Keratinocyte (primary cell): ENCODE measurements at regions not wholly inside any gene's neighbourhood (a gene's known extent, or its start where the extent isn't known, plus 50 kb on each side); places are given as distances from the start of the nearest gene placed in this dataset.

Source experiments
- DNase-seq: peaks from one replicate; pipeline ENCODE4 v3.0.0-alpha.2; 2011; ENCODE audit warnings: low read depth, missing footprints, low spot score
- FAIRE-seq: peaks from 2 replicates; lab custom pipeline; 2011; peaks lifted over from hg19 to GRCh38; lab: Jason Lieb, UNC
- H2AFZ ChIP-seq: 2 replicates; pipeline ENCODE4 v1.6.0; 2012; ENCODE audit warnings: low read length, control low read depth, inconsistent platforms; ENCODE audit not compliant: control insufficient read depth
- H3K27ac ChIP-seq: 2 replicates; pipeline ENCODE4 v1.5.1; 2011; ENCODE audit warnings: low read length; ENCODE audit not compliant: control insufficient read depth, insufficient read depth
- H3K27me3 ChIP-seq: 3 replicates; pipeline ENCODE4 v1.6.0; 2011; ENCODE audit warnings: low read length; ENCODE audit not compliant: control insufficient read depth, insufficient read depth; ENCODE audit errors: extremely low read depth
- H3K36me3 ChIP-seq, 2 experiments: 2 replicates in 1 of 2; 3 replicates in 1 of 2; pipeline ENCODE4 v1.5.1; 2011; ENCODE audit warnings: low read length in 2 of 2, mild to moderate bottlenecking in 1 of 2; ENCODE audit not compliant: control insufficient read depth in 2 of 2, insufficient read depth in 2 of 2; ENCODE audit errors: extremely low read depth in 1 of 2
- H3K4me1 ChIP-seq: 3 replicates; pipeline ENCODE4 v1.5.1; 2011; ENCODE audit warnings: low read length; ENCODE audit not compliant: control insufficient read depth, insufficient read depth; ENCODE audit errors: extremely low read depth
- H3K4me2 ChIP-seq: 3 replicates; pipeline ENCODE4 v1.6.0; 2011; ENCODE audit warnings: low read depth, low read length; ENCODE audit not compliant: control insufficient read depth, insufficient read depth; ENCODE audit errors: extremely low read depth
- H3K4me3 ChIP-seq, 3 experiments: fragments of 200-600 bp in 1 of 3; sonication (generic) in 1 of 3; 2 replicates in 2 of 3; 3 replicates in 1 of 3; pipeline ENCODE4 v1.5.1; 2011 to 2016; ENCODE audit warnings: low read length in 3 of 3, mild to moderate bottlenecking in 3 of 3, control low read depth in 2 of 3, inconsistent platforms in 1 of 3, low read depth in 1 of 3, mixed read lengths in 1 of 3, mixed run types in 1 of 3, moderate library complexity in 1 of 3; ENCODE audit not compliant: control insufficient read depth in 2 of 3, insufficient read depth in 2 of 3; ENCODE audit errors: extremely low read depth in 1 of 3
- H3K79me2 ChIP-seq: 2 replicates; pipeline ENCODE4 v1.6.0; 2012; ENCODE audit warnings: low read length; ENCODE audit not compliant: control insufficient read depth, insufficient read depth
- H3K9ac ChIP-seq: 3 replicates; pipeline ENCODE4 v1.6.0; 2011; ENCODE audit warnings: low read length; ENCODE audit not compliant: control insufficient read depth, insufficient read depth; ENCODE audit errors: extremely low read depth
- H3K9me1 ChIP-seq: 3 replicates; pipeline ENCODE4 v1.6.0; 2011; ENCODE audit warnings: low read length; ENCODE audit not compliant: control insufficient read depth, insufficient read depth; ENCODE audit errors: extremely low read depth
- H3K9me3 ChIP-seq: 2 replicates; pipeline ENCODE4 v1.5.1; 2012; ENCODE audit warnings: low read depth, low read length; ENCODE audit not compliant: control insufficient read depth
- H4K20me1 ChIP-seq: 3 replicates; pipeline ENCODE4 v1.6.0; 2011; ENCODE audit warnings: low read length; ENCODE audit not compliant: control insufficient read depth, insufficient read depth; ENCODE audit errors: extremely low read depth
- CTCF ChIP-seq, 3 experiments: IDR thresholded peaks in 1 of 3; conservative IDR thresholded peaks in 1 of 3; optimal IDR thresholded peaks in 1 of 3; 2 replicates in 2 of 3; 3 replicates in 1 of 3; pipeline versions ENCODE3 to v1.5.1; 2011; ENCODE audit warnings: low read length in 3 of 3, mild to moderate bottlenecking in 3 of 3, moderate library complexity in 2 of 3, control low read depth in 1 of 3, inconsistent platforms in 1 of 3; ENCODE audit not compliant: insufficient read depth in 2 of 3; ENCODE audit errors: extremely low read depth in 1 of 3
- EZH2 ChIP-seq: IDR thresholded peaks from one replicate; pipeline ENCODE4 v1.6.1; 2012; ENCODE audit warnings: inconsistent platforms, mild to moderate bottlenecking, low read length, moderate library complexity
- dilution Hi-C: fragments of 300-500 bp; cut with MboI; formaldehyde crosslinking; loops from one replicate; pipeline ENCODE4 v1.7.0; 2020; ENCODE audit warnings: low sequenced_read_pairs; ENCODE audit not compliant: extremely low pct_ligation_motif_present

- no peak overlapping the region for H3K27ac ChIP-seq
- dilution Hi-C loops = no loop called here
- no peaks in the 10 kb centered on the region for H4K20me1 ChIP-seq
- no peaks in the 10 kb centered on the region for H3K9me1 ChIP-seq
- no peaks in the 10 kb centered on the region for H3K79me2 ChIP-seq
- H3K36me3 ChIP-seq = no peaks in the 10 kb centered on the region
- H3K4me3 ChIP-seq = no peak overlapping the region
- H2AFZ ChIP-seq = no peak overlapping the region
- H3K4me1 ChIP-seq = no peaks in the 10 kb centered on the region
- TF ChIP-seq CTCF (optimal IDR thresholded peaks at IDR 0.05 in 1 of 3, IDR thresholded peaks at IDR 0.05 in 1 of 3, conservative IDR thresholded peaks at IDR 0.05 in 1 of 3; ENCODE audit: extremely low read depth in 1 of 3, insufficient read depth in 2 of 3, low read length in 3 of 3) (no peak), EZH2 (no peak)
- no peak overlapping the region for H3K4me2 ChIP-seq
- H3K9ac ChIP-seq = no peak overlapping the region
- H3K9me3 ChIP-seq = peaks cover 6% of the 10 kb centered on the region
- no peaks in the 10 kb centered on the region for H3K27me3 ChIP-seq
- DNase-seq = no peak
- FAIRE-seq = no peak
These were observed 137.7 kb downstream of the CRLF2 start for GRCh38 chrX:1074755-1075154.

- Histone ChIP-seq H3K36me3 (no peaks in the 10 kb centered on the region), H2AFZ (no peak overlapping the region), H3K4me1 (no peaks in the 10 kb centered on the region), H3K9ac (no peak overlapping the region), H3K9me3 (peaks cover 6% of the 10 kb centered on the region), H3K4me3 (no peak overlapping the region), H3K4me2 (no peak overlapping the region), H4K20me1 (no peaks in the 10 kb centered on the region), H3K27me3 (no peaks in the 10 kb centered on the region), H3K9me1 (no peaks in the 10 kb centered on the region), H3K79me2 (no peaks in the 10 kb centered on the region), H3K27ac (no peak overlapping the region)
- DNase-seq (no peak), FAIRE-seq (no peak)
- no peak for TF ChIP-seq CTCF (optimal IDR thresholded peaks at IDR 0.05 in 1 of 3, IDR thresholded peaks at IDR 0.05 in 1 of 3, conservative IDR thresholded peaks at IDR 0.05 in 1 of 3; ENCODE audit: extremely low read depth in 1 of 3, insufficient read depth in 2 of 3, low read length in 3 of 3)
- dilution Hi-C loops = no loop called here
These were observed 138.3 kb downstream of the CRLF2 start for GRCh38 chrX:1074172-1074571.
